Skeletal muscle tissue (tissue), 3 donors: ENCODE measurements at regions not wholly inside any gene's neighbourhood (a gene's known extent, or its start where the extent isn't known, plus 50 kb on each side); places are given as distances from the start of the nearest gene placed in this dataset.

Source experiments
- H3K27ac ChIP-seq: one replicate; pipeline ENCODE4 v1.7.0; 2013; ENCODE audit warnings: mild to moderate bottlenecking, low read depth, low read length, inconsistent platforms
- H3K27me3 ChIP-seq, 3 donors: one replicate each; pipeline ENCODE4 v1.7.0; 2013; ENCODE audit warnings: low read length in 3 of 3; ENCODE audit not compliant: control insufficient read depth in 3 of 3, insufficient read depth in 3 of 3
- H3K36me3 ChIP-seq, 3 donors: one replicate each; pipeline ENCODE4 v1.7.0; 2013; ENCODE audit warnings: low read length in 3 of 3; ENCODE audit not compliant: control insufficient read depth in 3 of 3, insufficient read depth in 3 of 3
- H3K4me1 ChIP-seq, 3 donors: one replicate each; pipeline ENCODE4 v1.7.0; 2013; ENCODE audit warnings: low read length in 3 of 3, mild to moderate bottlenecking in 3 of 3; ENCODE audit not compliant: control insufficient read depth in 3 of 3, insufficient read depth in 3 of 3
- H3K4me3 ChIP-seq, 3 donors: one replicate each; pipeline ENCODE4 v1.7.0; 2013; ENCODE audit warnings: low read length in 3 of 3
- H3K9ac ChIP-seq, 3 donors: one replicate each; pipeline ENCODE4 v1.7.0; 2013; ENCODE audit warnings: low read length in 3 of 3, mild to moderate bottlenecking in 3 of 3, moderate library complexity in 2 of 3, low read depth in 1 of 3
- H3K9me3 ChIP-seq, 3 donors: one replicate each; pipeline ENCODE4 v1.7.0; 2013; ENCODE audit warnings: low read length in 3 of 3; ENCODE audit not compliant: control insufficient read depth in 3 of 3
- donor health status: Osteomylitis.

GRCh38 chr2:66318009-66318561, 116.8 kb upstream of the MEIS1 start:
- Histone ChIP-seq H3K36me3 (no peaks in the 10 kb centered on the region), H3K4me3 (no peak overlapping the region), H3K27me3 (peaks cover 0 to 6% (median 0%) of the 10 kb centered on the region in 3 donors), H3K9ac (no peak overlapping the region), H3K4me1 (no peaks in the 10 kb centered on the region), H3K27ac (no peak overlapping the region), H3K9me3 (no peaks in the 10 kb centered on the region)

- no peak overlapping the region for H3K9ac ChIP-seq
- H3K4me3 ChIP-seq, result no peak overlapping the region
- peaks cover 0 to 6% (median 0%) of the 10 kb centered on the region in 3 donors for H3K27me3 ChIP-seq
- no peak overlapping the region for H3K27ac ChIP-seq
- H3K4me1 ChIP-seq, result no peaks in the 10 kb centered on the region
- H3K36me3 ChIP-seq, result no peaks in the 10 kb centered on the region
- H3K9me3 ChIP-seq, result peaks cover 0 to 3% (median 0%) of the 10 kb centered on the region in 3 donors
These were observed 117.5 kb upstream of the MEIS1 start for GRCh38 chr2:66317268-66317890.

GRCh38 chr2:66306483-66306882, 128.4 kb upstream of the MEIS1 start:
- H3K36me3 ChIP-seq, result no peaks in the 10 kb centered on the region
- no peak overlapping the region for H3K9ac ChIP-seq
- no peaks in the 10 kb centered on the region for H3K9me3 ChIP-seq
- no peak overlapping the region for H3K4me3 ChIP-seq
- no peaks in the 10 kb centered on the region for H3K27me3 ChIP-seq
- H3K27ac ChIP-seq, result no peak overlapping the region
- peaks cover 7 to 9% (median 7%) of the 10 kb centered on the region in 3 donors for H3K4me1 ChIP-seq

- Histone ChIP-seq H3K4me3 (no peak overlapping the region), H3K27me3 (no peaks in the 10 kb centered on the region), H3K4me1 (peaks cover 13 to 15% (median 14%) of the 10 kb centered on the region in 3 donors), H3K27ac (no peak overlapping the region), H3K9ac (no peak overlapping the region), H3K9me3 (no peaks in the 10 kb centered on the region), H3K36me3 (no peaks in the 10 kb centered on the region)
These were observed 129.2 kb upstream of the MEIS1 start for GRCh38 chr2:66305718-66306117.

- Histone ChIP-seq H3K9me3 (no peaks in the 10 kb centered on the region), H3K27ac (no peak overlapping the region), H3K27me3 (no peaks in the 10 kb centered on the region), H3K4me3 (no peak overlapping the region), H3K9ac (no peak overlapping the region), H3K4me1 (peaks cover 14 to 18% (median 16%) of the 10 kb centered on the region in 3 donors), H3K36me3 (no peaks in the 10 kb centered on the region)
These were observed 131.5 kb upstream of the MEIS1 start for GRCh38 chr2:66303471-66303870.

- Histone ChIP-seq H3K4me1 (peaks cover 14 to 18% (median 16%) of the 10 kb centered on the region in 3 donors), H3K27me3 (no peaks in the 10 kb centered on the region), H3K4me3 (peak overlapping the region in 2 of 3 donors; percentile 45 to 64), H3K36me3 (no peaks in the 10 kb centered on the region), H3K27ac (peak overlapping the region; percentile 67), H3K9me3 (no peaks in the 10 kb centered on the region), H3K9ac (peak overlapping the region in 2 of 3 donors; percentile 11 to 76)
These were observed 133.2 kb upstream of the MEIS1 start for GRCh38 chr2:66301767-66302140.

- Histone ChIP-seq H3K27ac (peak overlapping the region; percentile 67), H3K36me3 (no peaks in the 10 kb centered on the region), H3K9ac (peak overlapping the region; percentile 66 to 76 (median 73)), H3K9me3 (no peaks in the 10 kb centered on the region), H3K4me3 (peak overlapping the region; percentile 45 to 68 (median 64)), H3K4me1 (peaks cover 14 to 18% (median 16%) of the 10 kb centered on the region in 3 donors), H3K27me3 (no peaks in the 10 kb centered on the region)
These were observed 133.7 kb upstream of the MEIS1 start for GRCh38 chr2:66301022-66301766.

GRCh38 chr2:66283787-66284186, 151.1 kb upstream of the MEIS1 start:
- no peaks in the 10 kb centered on the region for H3K4me1 ChIP-seq
- H3K9ac ChIP-seq, result no peak overlapping the region
- H3K36me3 ChIP-seq, result no peaks in the 10 kb centered on the region
- H3K4me3 ChIP-seq, result no peak overlapping the region
- H3K27me3 ChIP-seq, result no peaks in the 10 kb centered on the region
- H3K9me3 ChIP-seq, result no peaks in the 10 kb centered on the region
- no peak overlapping the region for H3K27ac ChIP-seq

GRCh38 chr2:66281980-66282379, 152.9 kb upstream of the MEIS1 start:
- no peak overlapping the region for H3K27ac ChIP-seq
- H3K27me3 ChIP-seq, result no peaks in the 10 kb centered on the region
- H3K9ac ChIP-seq, result no peak overlapping the region
- H3K4me3 ChIP-seq, result no peak overlapping the region
- H3K4me1 ChIP-seq, result no peaks in the 10 kb centered on the region
- no peaks in the 10 kb centered on the region for H3K36me3 ChIP-seq
- H3K9me3 ChIP-seq, result no peaks in the 10 kb centered on the region

GRCh38 chr2:66279024-66279423, 155.9 kb upstream of the MEIS1 start:
- H3K4me3 ChIP-seq, result no peak overlapping the region
- no peak overlapping the region for H3K9ac ChIP-seq
- no peaks in the 10 kb centered on the region for H3K4me1 ChIP-seq
- no peaks in the 10 kb centered on the region for H3K9me3 ChIP-seq
- H3K36me3 ChIP-seq, result no peaks in the 10 kb centered on the region
- no peak overlapping the region for H3K27ac ChIP-seq
- H3K27me3 ChIP-seq, result no peaks in the 10 kb centered on the region
